ENCODE measurements at regions not wholly inside any gene's neighbourhood (a gene's known extent, or its start where the extent isn't known, plus 50 kb on each side); places are given as distances from the start of the nearest gene placed in this dataset.

DNA sequence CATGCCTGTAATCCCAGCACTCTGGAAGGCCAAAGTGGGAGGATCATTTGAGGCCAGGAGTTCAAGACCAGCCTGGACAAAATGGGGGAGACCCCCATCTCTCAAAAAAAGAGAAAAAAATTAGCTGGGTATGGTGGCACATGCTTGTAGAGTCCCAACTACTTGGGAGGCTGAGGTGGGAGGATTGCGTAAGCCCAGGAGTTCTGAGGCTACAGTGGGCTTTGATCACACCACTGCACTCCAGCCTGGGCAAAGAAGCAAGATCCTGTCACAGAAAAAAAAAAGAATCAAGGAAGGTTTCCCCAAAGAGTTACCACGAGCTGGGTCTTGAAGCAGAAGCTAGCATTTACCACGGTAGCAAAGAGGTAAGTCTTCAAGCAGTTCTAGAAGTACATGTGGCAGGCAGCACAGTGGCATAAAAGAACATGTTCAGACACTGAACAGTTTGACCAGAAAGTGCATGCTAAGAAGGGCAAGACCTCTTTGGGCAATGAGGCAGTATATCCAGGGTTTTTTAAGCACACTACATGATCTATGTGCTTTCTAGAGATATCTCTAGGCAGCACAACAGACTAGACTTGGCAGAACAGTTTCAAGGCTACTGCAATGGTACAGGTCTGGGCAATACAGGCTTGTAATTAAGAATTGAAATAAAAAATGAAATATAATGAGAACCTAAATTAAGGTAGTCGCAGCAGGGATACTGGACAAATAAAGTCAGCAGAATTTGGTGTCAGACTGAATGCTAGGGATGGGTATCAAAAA lies 418.5 kb downstream of the SHQ1 start:
- no peak overlapping the region for H3K27ac ChIP-seq
- no peak overlapping the region for H3K4me3 ChIP-seq
- intact Hi-C loops (cut with DNase I), result no loop called here
- DNase-seq, result no peak
- H3K9me3 ChIP-seq, result no peaks in the 10 kb centered on the region
- H3K27me3 ChIP-seq (ENCODE audit: low read depth), result no peaks in the 10 kb centered on the region
- TF ChIP-seq, protein P1, sequence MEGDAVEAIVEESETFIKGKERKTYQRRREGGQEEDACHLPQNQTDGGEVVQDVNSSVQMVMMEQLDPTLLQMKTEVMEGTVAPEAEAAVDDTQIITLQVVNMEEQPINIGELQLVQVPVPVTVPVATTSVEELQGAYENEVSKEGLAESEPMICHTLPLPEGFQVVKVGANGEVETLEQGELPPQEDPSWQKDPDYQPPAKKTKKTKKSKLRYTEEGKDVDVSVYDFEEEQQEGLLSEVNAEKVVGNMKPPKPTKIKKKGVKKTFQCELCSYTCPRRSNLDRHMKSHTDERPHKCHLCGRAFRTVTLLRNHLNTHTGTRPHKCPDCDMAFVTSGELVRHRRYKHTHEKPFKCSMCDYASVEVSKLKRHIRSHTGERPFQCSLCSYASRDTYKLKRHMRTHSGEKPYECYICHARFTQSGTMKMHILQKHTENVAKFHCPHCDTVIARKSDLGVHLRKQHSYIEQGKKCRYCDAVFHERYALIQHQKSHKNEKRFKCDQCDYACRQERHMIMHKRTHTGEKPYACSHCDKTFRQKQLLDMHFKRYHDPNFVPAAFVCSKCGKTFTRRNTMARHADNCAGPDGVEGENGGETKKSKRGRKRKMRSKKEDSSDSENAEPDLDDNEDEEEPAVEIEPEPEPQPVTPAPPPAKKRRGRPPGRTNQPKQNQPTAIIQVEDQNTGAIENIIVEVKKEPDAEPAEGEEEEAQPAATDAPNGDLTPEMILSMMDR (IDR thresholded peaks at IDR 0.05), result no peak
- H3K36me3 ChIP-seq, result no peaks in the 10 kb centered on the region
- ATAC-seq, result no peak
- H3K4me1 ChIP-seq, result peaks cover 56% of the 10 kb centered on the region

DNA sequence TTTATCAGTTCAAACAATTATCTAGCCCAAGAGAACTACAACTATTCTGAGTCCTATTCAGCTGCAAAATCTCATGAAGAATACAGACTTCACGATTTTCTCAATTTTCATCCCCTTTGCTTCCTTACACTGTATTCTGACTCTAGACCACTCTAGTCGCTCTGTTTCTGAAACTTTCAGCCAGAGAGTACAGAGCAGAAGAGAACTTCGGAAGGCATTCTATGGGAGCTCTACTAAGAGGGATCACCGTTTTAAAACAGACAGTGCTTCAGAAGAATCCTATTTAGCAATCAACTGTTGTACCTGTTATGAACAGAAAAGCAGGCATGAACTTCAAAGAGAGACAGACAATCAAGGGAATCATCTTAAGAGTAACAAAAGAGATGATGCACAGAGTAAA lies 419.4 kb downstream of the SHQ1 start:
- no peaks in the 10 kb centered on the region for H3K27me3 ChIP-seq (ENCODE audit: low read depth)
- ATAC-seq, result no peak
- H3K4me3 ChIP-seq, result no peak overlapping the region
- H3K9me3 ChIP-seq, result no peaks in the 10 kb centered on the region
- intact Hi-C loops (cut with DNase I), result no loop called here
- no peak overlapping the region for H3K27ac ChIP-seq
- H3K36me3 ChIP-seq, result no peaks in the 10 kb centered on the region
- TF ChIP-seq, protein P1 (IDR thresholded peaks at IDR 0.05), result no peak
- H3K4me1 ChIP-seq, result peaks cover 56% of the 10 kb centered on the region
- no peak for DNase-seq

DNA sequence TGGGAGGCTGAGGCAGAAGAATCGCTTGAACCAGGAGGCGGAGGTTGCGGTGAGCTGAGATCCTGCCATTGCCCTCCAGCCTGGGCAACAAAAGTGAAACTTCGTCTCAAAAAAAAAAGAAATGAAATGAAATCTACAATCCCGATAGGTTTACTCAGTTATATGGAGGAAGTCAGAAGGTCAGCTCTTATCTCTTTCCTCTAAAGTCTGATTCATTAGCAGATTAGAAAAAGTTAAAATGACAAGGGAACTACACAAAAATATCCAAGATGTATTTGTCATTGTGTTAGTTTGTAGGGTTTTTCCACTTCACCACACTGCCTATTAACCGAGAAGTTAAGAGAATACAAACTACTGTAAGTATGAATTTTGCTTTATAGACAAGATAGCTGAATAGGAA lies 420.6 kb downstream of the SHQ1 start:
- Histone ChIP-seq H3K27ac (no peak overlapping the region), H3K36me3 (no peaks in the 10 kb centered on the region), H3K27me3 (ENCODE audit: low read depth) (no peaks in the 10 kb centered on the region), H3K9me3 (no peaks in the 10 kb centered on the region), H3K4me1 (peaks cover 51% of the 10 kb centered on the region), H3K4me3 (no peak overlapping the region)
- intact Hi-C loops (cut with DNase I), result no loop called here
- ATAC-seq, result no peak
- no peak for DNase-seq
- TF ChIP-seq, protein P1 (IDR thresholded peaks at IDR 0.05), result no peak

DNA sequence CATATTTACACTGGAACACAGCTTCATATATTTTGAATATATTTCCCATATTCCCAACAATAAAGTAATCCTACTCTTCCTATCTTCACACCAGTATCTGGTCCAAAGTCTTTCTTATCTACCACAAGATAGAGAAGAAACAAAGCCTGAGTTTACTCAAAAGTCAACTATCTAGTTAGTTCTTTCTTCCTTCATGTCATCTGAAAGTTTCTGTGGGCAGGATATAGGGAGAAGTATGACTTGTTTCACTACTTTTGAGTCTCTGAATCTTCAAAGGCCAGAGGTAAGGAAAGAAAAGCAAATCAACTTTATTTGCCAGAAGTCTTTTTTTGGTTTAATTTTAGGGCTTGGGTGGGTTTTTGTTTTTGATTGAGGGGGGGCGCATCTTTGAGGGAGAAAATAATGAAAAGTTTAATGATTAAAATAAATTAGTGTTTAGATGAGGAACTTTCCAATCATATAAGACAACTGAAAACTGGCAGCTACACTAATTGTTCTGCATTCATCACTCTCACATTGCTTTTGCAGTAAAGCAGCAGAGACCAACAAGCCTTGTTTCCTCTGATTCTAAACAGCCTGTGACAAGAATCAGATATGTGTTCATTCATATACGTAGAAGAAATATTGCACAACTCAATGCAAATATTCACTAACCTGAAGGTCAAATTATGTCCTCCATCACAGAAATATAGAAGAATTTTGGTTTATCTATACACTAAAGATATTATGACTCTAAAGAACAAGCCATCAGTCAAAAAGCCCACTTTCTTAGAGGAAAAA lies 421.4 kb downstream of the SHQ1 start:
- ATAC-seq (no peak), DNase-seq (no peak)
- Histone ChIP-seq H3K4me1 (peaks cover 44% of the 10 kb centered on the region), H3K27me3 (ENCODE audit: low read depth) (no peaks in the 10 kb centered on the region), H3K4me3 (no peak overlapping the region), H3K36me3 (no peaks in the 10 kb centered on the region), H3K27ac (no peak overlapping the region), H3K9me3 (peaks cover 6% of the 10 kb centered on the region)
- TF ChIP-seq, protein P1 (IDR thresholded peaks at IDR 0.05), result no peak
- intact Hi-C loops (cut with DNase I), result no loop called here

DNA sequence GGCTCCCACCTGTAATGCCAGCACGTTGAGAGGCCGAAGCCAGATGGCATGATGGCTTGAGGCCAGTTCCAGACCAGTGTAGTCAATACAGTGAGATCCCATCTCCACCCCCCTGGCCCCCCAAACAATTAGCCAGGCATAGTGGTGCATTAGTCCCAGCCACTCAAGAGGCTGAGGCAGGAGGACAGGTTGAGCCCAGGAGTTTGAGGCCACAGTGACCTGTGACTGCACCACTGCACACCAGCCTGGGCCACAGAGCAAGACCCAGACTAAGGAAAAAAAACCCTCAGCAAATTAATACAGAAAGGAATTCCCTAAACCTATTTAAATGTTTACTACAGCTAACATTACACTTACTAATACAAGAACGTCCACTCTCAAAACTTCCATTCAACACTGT lies 424.6 kb downstream of the SHQ1 start:
- H3K4me3 ChIP-seq, result no peak overlapping the region
- H3K27me3 ChIP-seq (ENCODE audit: low read depth), result no peaks in the 10 kb centered on the region
- ATAC-seq (no peak), DNase-seq (no peak)
- intact Hi-C loops (cut with DNase I), result no loop called here
- no peak overlapping the region for H3K27ac ChIP-seq
- no peaks in the 10 kb centered on the region for H3K36me3 ChIP-seq
- peaks cover 12% of the 10 kb centered on the region for H3K9me3 ChIP-seq
- peaks cover 38% of the 10 kb centered on the region for H3K4me1 ChIP-seq
- TF ChIP-seq, protein P1 (IDR thresholded peaks at IDR 0.05), result no peak
